Stimulated activated CD8-positive, alpha-beta memory T cell treated with anti-CD3 and anti-CD28 coated beads, Interleukin-15, amount 100 ng/mL, for 4 hours (primary cell): ENCODE measurements at regions not wholly inside any gene's neighbourhood (a gene's known extent, or its start where the extent isn't known, plus 50 kb on each side); places are given as distances from the start of the nearest gene placed in this dataset.

Experiments used
- DNase-seq, 2 donors: peaks; one replicate each; pipeline ENCODE4 v3.0.0-alpha.2; 2020; ENCODE audit warnings: low read depth in 2 of 2

- DNase-seq = no peak
Measured at GRCh38 chr1:30484668-30485067, 238.7 kb downstream of the MATN1 start.

DNA sequence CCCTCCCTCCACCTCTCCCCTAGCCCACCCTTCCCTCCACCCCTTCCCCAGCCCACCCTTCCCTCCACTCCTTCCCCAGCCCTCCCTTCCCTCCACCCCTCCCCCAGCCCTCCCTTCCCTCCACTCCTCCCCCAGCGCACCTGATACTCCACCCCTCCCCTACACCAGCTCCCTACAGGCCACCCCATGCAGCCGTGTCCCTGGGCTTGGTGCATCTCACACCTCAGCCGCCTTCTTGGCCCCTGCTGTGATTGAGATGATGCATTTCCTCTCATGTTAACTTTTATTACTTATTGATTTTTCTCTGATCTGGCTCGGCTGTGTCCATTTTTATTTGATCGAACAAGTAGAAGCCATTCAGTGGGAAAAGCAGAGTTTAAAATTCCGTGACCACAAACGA, 243.8 kb downstream of the MATN1 start:
- no peak for DNase-seq

GRCh38 chr1:30478799-30479563, 244.4 kb downstream of the MATN1 start:
- DNase-seq = no peak

- DNase-seq = no peak
Measured at GRCh38 chr1:30478283-30478682, 245.1 kb downstream of the MATN1 start.

- no peak for DNase-seq
Measured at GRCh38 chr1:30477588-30477987, 245.8 kb downstream of the MATN1 start.

DNA sequence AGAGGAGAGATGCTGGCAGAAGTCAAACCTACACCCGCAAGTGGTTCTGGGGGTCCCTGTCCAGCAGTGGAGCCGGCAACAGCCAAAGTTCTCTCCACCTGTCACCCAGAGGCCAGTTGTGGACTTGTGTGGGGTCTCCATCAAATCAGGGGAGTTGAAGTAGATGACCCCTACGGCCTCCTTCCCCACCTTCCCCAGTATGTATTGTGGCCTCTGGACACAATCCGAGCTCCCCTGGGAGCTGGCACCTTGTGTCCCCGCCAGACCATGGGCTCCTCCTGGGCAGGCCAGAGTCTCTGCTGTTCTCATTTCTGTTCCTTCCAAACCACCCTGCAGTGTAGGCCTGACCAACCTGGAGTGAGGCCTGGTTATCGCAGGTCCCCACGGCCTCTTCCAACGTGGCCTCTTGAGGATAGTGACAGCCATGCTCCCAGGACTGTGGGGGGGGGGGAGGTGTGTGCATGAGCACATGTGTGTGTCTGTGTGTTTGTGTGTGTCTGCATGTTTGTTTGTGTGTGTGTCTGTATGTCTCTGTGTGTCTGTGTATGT, 246.4 kb downstream of the MATN1 start:
- no peak for DNase-seq

DNA sequence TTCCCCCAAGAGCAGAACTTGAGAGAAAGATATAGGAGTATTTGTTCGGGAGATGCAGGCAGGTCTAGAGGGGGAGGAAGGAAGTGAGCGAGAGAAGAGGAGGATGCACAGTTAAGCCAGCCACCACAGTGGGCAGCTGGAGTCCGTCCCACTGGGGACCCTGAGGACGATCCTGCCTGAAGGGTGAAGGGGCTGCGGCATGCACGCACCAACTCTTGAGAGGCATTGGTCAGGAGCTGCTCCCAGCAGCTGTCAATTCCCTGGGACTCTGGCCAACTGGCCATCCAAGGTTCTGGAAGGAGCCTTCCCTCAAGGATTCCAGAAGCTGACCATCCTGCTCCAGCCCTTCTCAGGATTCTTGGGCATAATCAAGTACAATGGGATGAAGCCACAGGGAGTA, 246.9 kb downstream of the MATN1 start:
- no peak for DNase-seq

GRCh38 chr1:30475966-30476365, 247.4 kb downstream of the MATN1 start:
- no peak for DNase-seq

- DNase-seq = no peak
Measured at GRCh38 chr1:30475201-30475600, 248.2 kb downstream of the MATN1 start.

DNA sequence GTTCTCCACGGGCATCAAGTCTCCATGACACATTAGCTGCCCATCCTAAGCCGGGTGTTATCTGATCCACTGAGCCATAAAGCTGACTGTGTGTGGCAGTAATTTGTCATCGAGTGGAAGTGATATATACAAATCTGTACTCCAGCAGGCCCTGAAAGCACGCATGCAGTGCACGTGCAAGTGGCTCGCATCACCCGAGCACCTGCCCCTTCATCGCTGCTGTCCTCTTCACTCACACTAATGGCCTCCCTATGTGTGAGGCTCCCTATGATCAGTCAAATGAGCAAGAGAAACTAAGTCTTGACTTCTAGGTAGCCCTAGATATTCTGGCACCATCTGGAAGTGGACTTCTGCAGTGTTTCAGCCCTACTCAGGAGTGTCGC, 248.6 kb downstream of the MATN1 start:
- no peak for DNase-seq

GRCh38 chr1:30473922-30474817, 249.2 kb downstream of the MATN1 start:
- DNase-seq = no peak

DNA sequence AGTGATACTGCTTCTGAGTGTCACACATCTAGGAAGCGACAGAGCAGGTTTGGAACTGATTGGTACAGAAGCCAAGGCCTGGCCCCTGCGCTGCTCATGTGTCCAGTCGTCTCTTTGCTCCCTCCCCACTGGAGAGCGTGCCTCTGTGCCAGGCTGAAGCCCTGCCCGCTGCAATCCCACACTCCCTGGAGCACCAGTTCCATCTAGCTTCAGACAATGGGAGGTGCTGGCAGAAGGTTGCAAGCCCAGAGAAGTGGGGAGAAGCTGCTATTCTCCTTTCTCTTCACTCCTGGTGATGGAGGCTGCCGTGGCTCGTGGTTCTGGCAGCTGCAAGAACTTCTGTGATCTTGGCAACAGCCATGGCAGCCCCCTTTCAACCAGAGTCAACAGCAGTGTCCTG, 250.9 kb downstream of the MATN1 start:
- DNase-seq = no peak

GRCh38 chr1:30472009-30472408, 251.4 kb downstream of the MATN1 start:
- no peak for DNase-seq

DNA sequence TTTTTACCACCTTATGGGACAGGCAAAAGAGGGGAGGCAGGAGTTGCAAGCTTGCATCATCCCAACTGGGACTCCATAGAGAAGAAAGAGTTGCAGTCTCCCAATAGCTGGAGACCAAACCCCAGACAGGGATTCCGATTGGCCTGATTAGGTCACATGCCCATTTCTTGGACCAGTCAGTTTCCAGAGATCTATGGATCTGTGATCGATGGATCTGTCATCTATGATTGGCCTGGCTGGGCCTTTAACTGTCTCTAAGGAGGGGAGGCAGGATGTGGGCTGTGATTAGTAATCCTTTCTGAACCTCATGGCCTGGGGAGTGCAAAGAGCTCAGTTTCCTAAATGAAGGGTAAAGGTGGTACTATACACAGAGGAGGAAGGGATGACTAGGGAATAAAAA, 252.1 kb downstream of the MATN1 start:
- no peak for DNase-seq

- DNase-seq = no peak
Measured at GRCh38 chr1:30469426-30469825, 254.0 kb downstream of the MATN1 start.

- DNase-seq = no peak
Measured at GRCh38 chr1:30467101-30467500, 256.3 kb downstream of the MATN1 start.

DNA sequence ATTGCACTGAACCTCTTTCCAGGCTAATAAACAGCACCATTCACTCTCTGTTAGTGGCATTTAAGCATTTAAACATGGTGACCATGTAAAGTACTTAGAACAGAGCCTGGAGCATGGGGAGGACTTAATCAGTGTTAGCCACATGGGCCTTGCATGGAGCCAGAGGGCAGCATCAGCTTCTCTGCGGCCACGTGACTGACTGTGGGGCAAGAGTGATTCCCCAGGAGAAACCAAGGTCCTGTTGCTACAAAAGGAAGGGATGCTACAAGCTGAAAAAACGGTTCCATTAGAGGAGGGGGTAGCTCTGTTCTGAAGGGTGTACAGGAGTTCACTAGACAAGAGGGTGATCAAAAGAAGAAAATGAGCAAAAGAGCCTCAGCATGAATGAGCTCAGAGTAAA, 256.8 kb downstream of the MATN1 start:
- no peak for DNase-seq

- DNase-seq = no peak
Measured at GRCh38 chr1:30466026-30466425, 257.4 kb downstream of the MATN1 start.

DNA sequence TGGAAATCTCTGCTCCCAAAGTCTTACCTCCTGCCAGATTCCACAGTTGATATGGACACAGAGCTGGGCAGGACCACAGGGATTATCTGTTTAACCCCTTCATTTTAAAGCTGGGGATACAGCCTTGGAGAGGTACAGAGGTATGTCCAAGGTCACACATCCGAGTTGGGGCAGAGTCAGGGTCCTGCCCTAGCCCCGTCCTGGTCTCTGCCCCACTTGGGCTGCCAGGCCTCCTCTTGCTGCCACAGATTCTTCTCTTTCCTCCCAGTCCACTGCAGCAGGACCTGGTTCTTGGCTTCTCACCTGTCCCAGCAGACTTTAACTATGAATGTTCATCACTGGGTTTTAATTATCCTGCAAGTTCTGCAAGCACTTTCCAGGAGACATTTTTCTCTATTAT, 258.3 kb downstream of the MATN1 start:
- no peak for DNase-seq

DNA sequence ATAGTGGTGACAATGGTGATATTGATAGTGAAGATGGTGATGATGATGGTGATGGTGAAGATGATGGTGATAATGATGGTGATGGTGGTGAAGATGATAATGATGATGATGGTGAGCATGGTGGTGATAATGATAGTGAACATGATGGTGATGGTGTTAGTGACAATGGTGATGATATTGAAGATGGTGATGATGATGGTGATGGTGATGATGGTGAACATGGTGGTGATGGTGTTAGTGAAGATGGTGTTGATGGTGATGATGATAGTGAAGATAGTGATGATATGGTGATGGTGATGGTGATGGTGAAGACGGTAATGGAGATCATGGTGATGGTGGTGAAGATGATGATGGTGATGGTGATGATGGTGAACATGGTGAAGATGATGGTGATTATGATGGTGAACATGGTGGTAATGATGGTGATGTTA, 259.2 kb downstream of the MATN1 start:
- no peak for DNase-seq

DNA sequence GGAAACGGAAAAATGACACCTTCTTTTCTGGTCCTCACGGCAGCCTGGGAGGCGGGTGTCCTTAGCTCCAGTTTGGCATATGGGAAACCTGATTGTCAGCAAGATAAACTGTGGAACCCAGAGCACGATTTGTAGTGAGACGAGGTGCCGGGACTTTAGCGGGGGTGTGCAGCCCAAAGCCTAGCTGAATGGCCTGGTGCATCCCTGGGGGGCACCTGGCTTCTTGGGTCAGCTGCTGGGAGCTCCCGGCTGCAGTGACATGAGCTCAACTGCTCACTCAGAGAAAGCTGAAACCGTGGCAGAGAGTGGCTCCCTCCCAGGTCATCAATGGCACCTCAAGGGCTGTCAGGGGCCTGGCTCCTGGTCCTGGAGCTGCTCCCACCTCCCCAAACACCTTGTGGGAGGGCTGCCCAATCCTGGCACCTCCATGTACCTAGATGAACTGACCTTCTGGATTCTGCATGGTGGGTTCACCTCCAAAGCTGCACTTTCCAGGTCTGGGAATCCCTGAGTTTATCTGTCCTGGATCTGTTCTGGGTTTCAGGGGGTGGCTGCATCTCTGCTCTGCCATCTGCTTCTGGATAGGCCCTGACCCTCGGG, 260.5 kb downstream of the MATN1 start:
- DNase-seq = no peak

GRCh38 chr1:30462166-30462565, 261.2 kb downstream of the MATN1 start:
- no peak for DNase-seq
